HUES48 (cell line): ENCODE measurements at regions not wholly inside any gene's neighbourhood (a gene's known extent, or its start where the extent isn't known, plus 50 kb on each side); places are given as distances from the start of the nearest gene placed in this dataset.

Experiments used
- H3K27ac ChIP-seq: one replicate; pipeline ENCODE4 v1.7.0; 2013; ENCODE audit warnings: low read depth, low read length, inconsistent platforms
- H3K27me3 ChIP-seq: 2 replicates; pipeline ENCODE4 v1.6.1; 2013; ENCODE audit warnings: mild to moderate bottlenecking, low read length; ENCODE audit not compliant: control insufficient read depth, insufficient read depth
- H3K36me3 ChIP-seq: 2 replicates; pipeline ENCODE4 v1.6.1; 2013; ENCODE audit warnings: low read length; ENCODE audit not compliant: control insufficient read depth, insufficient read depth
- H3K4me1 ChIP-seq: 2 replicates; pipeline ENCODE4 v1.6.1; 2013; ENCODE audit warnings: mild to moderate bottlenecking, low read length; ENCODE audit not compliant: control insufficient read depth, insufficient read depth
- H3K4me3 ChIP-seq: 2 replicates; pipeline ENCODE4 v1.5.1; 2013; ENCODE audit warnings: mild to moderate bottlenecking, low read depth, low read length
- H3K9ac ChIP-seq: 2 replicates; pipeline ENCODE4 v1.6.1; 2013; ENCODE audit warnings: mild to moderate bottlenecking, low read depth, low read length, moderate library complexity
- H3K9me3 ChIP-seq: 2 replicates; pipeline ENCODE4 v1.6.1; 2013; ENCODE audit warnings: low read length; ENCODE audit not compliant: control insufficient read depth, insufficient read depth

- no peaks in the 10 kb centered on the region for H3K27me3 ChIP-seq
- no peaks in the 10 kb centered on the region for H3K36me3 ChIP-seq
- peaks cover 6% of the 10 kb centered on the region for H3K9me3 ChIP-seq
- no peak overlapping the region for H3K9ac ChIP-seq
- no peaks in the 10 kb centered on the region for H3K4me1 ChIP-seq
- H3K27ac ChIP-seq, result no peak overlapping the region
- H3K4me3 ChIP-seq, result no peak overlapping the region
Measured at GRCh38 chr10:43949351-43949750, 300.7 kb upstream of the ZNF32 start.

GRCh38 chr10:43946445-43946844, 297.8 kb upstream of the ZNF32 start:
- H3K4me1 ChIP-seq, result no peaks in the 10 kb centered on the region
- H3K4me3 ChIP-seq, result no peak overlapping the region
- no peak overlapping the region for H3K9ac ChIP-seq
- no peaks in the 10 kb centered on the region for H3K27me3 ChIP-seq
- H3K9me3 ChIP-seq, result no peaks in the 10 kb centered on the region; the same call in none of the 2 replicates
- H3K36me3 ChIP-seq, result no peaks in the 10 kb centered on the region
- H3K27ac ChIP-seq, result no peak overlapping the region

GRCh38 chr10:43945908-43946307, 297.2 kb upstream of the ZNF32 start:
- Histone ChIP-seq H3K4me3 (no peak overlapping the region), H3K9ac (no peak overlapping the region), H3K27me3 (no peaks in the 10 kb centered on the region), H3K27ac (no peak overlapping the region), H3K4me1 (no peaks in the 10 kb centered on the region), H3K9me3 (no peaks in the 10 kb centered on the region; the same call in 1 of the 2 replicates), H3K36me3 (no peaks in the 10 kb centered on the region)

- H3K4me1 ChIP-seq, result no peaks in the 10 kb centered on the region
- no peaks in the 10 kb centered on the region; the same call in 1 of the 2 replicates for H3K9me3 ChIP-seq
- H3K27me3 ChIP-seq, result no peaks in the 10 kb centered on the region
- no peak overlapping the region for H3K9ac ChIP-seq
- H3K27ac ChIP-seq, result no peak overlapping the region
- no peaks in the 10 kb centered on the region for H3K36me3 ChIP-seq
- no peak overlapping the region for H3K4me3 ChIP-seq
Measured at GRCh38 chr10:43945094-43945730, 296.5 kb upstream of the ZNF32 start.

GRCh38 chr10:43944381-43945093, 295.9 kb upstream of the ZNF32 start:
- Histone ChIP-seq H3K4me1 (no peaks in the 10 kb centered on the region), H3K27ac (no peak overlapping the region), H3K36me3 (no peaks in the 10 kb centered on the region), H3K27me3 (no peaks in the 10 kb centered on the region), H3K9ac (no peak overlapping the region), H3K9me3 (no peaks in the 10 kb centered on the region), H3K4me3 (no peak overlapping the region)

GRCh38 chr10:43943818-43944360, 295.2 kb upstream of the ZNF32 start:
- Histone ChIP-seq H3K27ac (no peak overlapping the region), H3K27me3 (no peaks in the 10 kb centered on the region), H3K4me3 (no peak overlapping the region), H3K9ac (no peak overlapping the region), H3K36me3 (no peaks in the 10 kb centered on the region), H3K4me1 (no peaks in the 10 kb centered on the region), H3K9me3 (no peaks in the 10 kb centered on the region)

GRCh38 chr10:43943119-43943817, 294.6 kb upstream of the ZNF32 start:
- Histone ChIP-seq H3K9ac (no peak overlapping the region), H3K27me3 (no peaks in the 10 kb centered on the region), H3K4me1 (no peaks in the 10 kb centered on the region), H3K4me3 (no peak overlapping the region), H3K27ac (no peak overlapping the region), H3K9me3 (no peaks in the 10 kb centered on the region), H3K36me3 (no peaks in the 10 kb centered on the region)

GRCh38 chr10:43942096-43942850, 293.6 kb upstream of the ZNF32 start:
- no peak overlapping the region for H3K27ac ChIP-seq
- H3K27me3 ChIP-seq, result no peaks in the 10 kb centered on the region
- no peak overlapping the region for H3K9ac ChIP-seq
- no peaks in the 10 kb centered on the region for H3K9me3 ChIP-seq
- H3K4me1 ChIP-seq, result no peaks in the 10 kb centered on the region
- H3K36me3 ChIP-seq, result no peaks in the 10 kb centered on the region
- no peak overlapping the region for H3K4me3 ChIP-seq

- no peak overlapping the region for H3K9ac ChIP-seq
- no peaks in the 10 kb centered on the region for H3K4me1 ChIP-seq
- no peak overlapping the region for H3K27ac ChIP-seq
- H3K36me3 ChIP-seq, result no peaks in the 10 kb centered on the region
- H3K27me3 ChIP-seq, result no peaks in the 10 kb centered on the region
- H3K9me3 ChIP-seq, result no peaks in the 10 kb centered on the region
- no peak overlapping the region for H3K4me3 ChIP-seq
Measured at GRCh38 chr10:43940898-43941837, 292.5 kb upstream of the ZNF32 start.
